B cell (primary cell): ENCODE measurements at regions not wholly inside any gene's neighbourhood (a gene's known extent, or its start where the extent isn't known, plus 50 kb on each side); places are given as distances from the start of the nearest gene placed in this dataset.

ENCODE experiments used
- EZH2 ChIP-seq: IDR thresholded peaks from 2 replicates; pipeline ENCODE4 v1.6.1; 2012; ENCODE audit warnings: borderline replicate concordance, low read depth, mild to moderate bottlenecking, moderate library complexity, low read length; ENCODE audit not compliant: insufficient read depth, poor library complexity, severe bottlenecking
- TF ChIP-seq, protein P1 (sequence below): fragments of 200-600 bp; IDR thresholded peaks from one replicate; pipeline ENCODE4 v1.8.0; 2022; ENCODE audit warnings: antibody characterized with exemption, mild to moderate bottlenecking

DNA sequence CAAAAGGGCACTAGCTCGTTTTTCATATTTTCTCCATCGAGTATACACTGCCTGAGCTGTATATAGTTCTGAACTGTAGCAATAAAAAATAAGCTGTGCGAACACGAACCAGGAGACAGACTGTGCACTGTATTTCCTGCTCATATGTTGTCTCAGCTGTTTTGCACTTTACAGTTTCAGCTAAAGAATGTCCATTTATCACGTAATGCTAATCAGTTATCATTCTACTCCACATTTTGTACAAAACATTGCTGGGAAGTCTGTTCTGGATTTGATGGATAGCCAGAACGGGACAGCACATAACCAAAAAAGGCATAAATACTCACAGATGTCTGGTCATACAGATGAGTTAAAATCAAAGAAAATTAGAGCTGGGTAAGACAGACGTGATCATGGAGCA lies 315.5 kb upstream of the ADGRL3 start:
- TF ChIP-seq, protein P1, sequence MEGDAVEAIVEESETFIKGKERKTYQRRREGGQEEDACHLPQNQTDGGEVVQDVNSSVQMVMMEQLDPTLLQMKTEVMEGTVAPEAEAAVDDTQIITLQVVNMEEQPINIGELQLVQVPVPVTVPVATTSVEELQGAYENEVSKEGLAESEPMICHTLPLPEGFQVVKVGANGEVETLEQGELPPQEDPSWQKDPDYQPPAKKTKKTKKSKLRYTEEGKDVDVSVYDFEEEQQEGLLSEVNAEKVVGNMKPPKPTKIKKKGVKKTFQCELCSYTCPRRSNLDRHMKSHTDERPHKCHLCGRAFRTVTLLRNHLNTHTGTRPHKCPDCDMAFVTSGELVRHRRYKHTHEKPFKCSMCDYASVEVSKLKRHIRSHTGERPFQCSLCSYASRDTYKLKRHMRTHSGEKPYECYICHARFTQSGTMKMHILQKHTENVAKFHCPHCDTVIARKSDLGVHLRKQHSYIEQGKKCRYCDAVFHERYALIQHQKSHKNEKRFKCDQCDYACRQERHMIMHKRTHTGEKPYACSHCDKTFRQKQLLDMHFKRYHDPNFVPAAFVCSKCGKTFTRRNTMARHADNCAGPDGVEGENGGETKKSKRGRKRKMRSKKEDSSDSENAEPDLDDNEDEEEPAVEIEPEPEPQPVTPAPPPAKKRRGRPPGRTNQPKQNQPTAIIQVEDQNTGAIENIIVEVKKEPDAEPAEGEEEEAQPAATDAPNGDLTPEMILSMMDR = no peak
- TF ChIP-seq EZH2 = no peak
